Stomach (tissue), 4 donors: ENCODE measurements at regions not wholly inside any gene's neighbourhood (a gene's known extent, or its start where the extent isn't known, plus 50 kb on each side); places are given as distances from the start of the nearest gene placed in this dataset.

Experiments used
- EP300 ChIP-seq: sonication (generic); formaldehyde crosslinking; IDR thresholded peaks from one replicate; pipeline ENCODE4 v1.6.1; 2017; ENCODE audit warnings: antibody characterized with exemption
- POLR2A ChIP-seq, 4 donors: fragments of 450-650 bp; IDR thresholded peaks; one replicate each; pipeline ENCODE4 v1.6.1; 2016; ENCODE audit warnings: antibody characterized with exemption in 4 of 4, control low read depth in 2 of 4, mild to moderate bottlenecking in 1 of 4, moderate library complexity in 1 of 4
- TF ChIP-seq, protein P1 (sequence below), 7 experiments: fragments of 450-650 bp in 4 of 7; fragments of 200-600 bp in 3 of 7; sonication (generic) in 3 of 7; IDR thresholded peaks; one replicate each; pipeline ENCODE4 v1.5.1; 2016 to 2019; ENCODE audit warnings: antibody characterized with exemption in 7 of 7, control low read depth in 2 of 7, mild to moderate bottlenecking in 1 of 7

- TF ChIP-seq, protein P1, sequence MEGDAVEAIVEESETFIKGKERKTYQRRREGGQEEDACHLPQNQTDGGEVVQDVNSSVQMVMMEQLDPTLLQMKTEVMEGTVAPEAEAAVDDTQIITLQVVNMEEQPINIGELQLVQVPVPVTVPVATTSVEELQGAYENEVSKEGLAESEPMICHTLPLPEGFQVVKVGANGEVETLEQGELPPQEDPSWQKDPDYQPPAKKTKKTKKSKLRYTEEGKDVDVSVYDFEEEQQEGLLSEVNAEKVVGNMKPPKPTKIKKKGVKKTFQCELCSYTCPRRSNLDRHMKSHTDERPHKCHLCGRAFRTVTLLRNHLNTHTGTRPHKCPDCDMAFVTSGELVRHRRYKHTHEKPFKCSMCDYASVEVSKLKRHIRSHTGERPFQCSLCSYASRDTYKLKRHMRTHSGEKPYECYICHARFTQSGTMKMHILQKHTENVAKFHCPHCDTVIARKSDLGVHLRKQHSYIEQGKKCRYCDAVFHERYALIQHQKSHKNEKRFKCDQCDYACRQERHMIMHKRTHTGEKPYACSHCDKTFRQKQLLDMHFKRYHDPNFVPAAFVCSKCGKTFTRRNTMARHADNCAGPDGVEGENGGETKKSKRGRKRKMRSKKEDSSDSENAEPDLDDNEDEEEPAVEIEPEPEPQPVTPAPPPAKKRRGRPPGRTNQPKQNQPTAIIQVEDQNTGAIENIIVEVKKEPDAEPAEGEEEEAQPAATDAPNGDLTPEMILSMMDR (IDR thresholded peaks at IDR 0.05), result no peak
- TF ChIP-seq EP300, result no peak
- no peak for TF ChIP-seq POLR2A (IDR thresholded peaks at IDR 0.05)
Measured at GRCh38 chr5:133696006-133696584, 83.8 kb upstream of the FSTL4 start.
